Calu3 (cell line): ENCODE measurements at regions not wholly inside any gene's neighbourhood (a gene's known extent, or its start where the extent isn't known, plus 50 kb on each side); places are given as distances from the start of the nearest gene placed in this dataset.

Source experiments
- BruUV-seq: library from RNA; stranded (reverse); fragments of 400-500 nt; replicated peaks from 2 replicates; lab custom pipeline; 2021; lab: Mats Ljungman, UMichigan
- CTCF ChIA-PET: fragments of 300-600 bp; sonication (Branson Sonifier 250); formaldehyde crosslinking; loops from one replicate; lab custom pipeline; 2022; ENCODE audit warnings: antibody characterized with exemption; lab: Charles Lee
- DNase-seq: peaks from one replicate; pipeline ENCODE4 v3.0.0; 2022
- H3K27ac Mint-ChIP-seq: one replicate; pipeline ENCODE4 v1.8.0; 2022; ENCODE audit warnings: mixed read lengths; ENCODE audit not compliant: unreplicated experiment
- H3K27me3 Mint-ChIP-seq: one replicate; pipeline ENCODE4 v1.8.0; 2022; ENCODE audit warnings: mixed read lengths; ENCODE audit not compliant: unreplicated experiment
- H3K36me3 Mint-ChIP-seq: one replicate; pipeline ENCODE4 v1.8.0; 2022; ENCODE audit warnings: mild to moderate bottlenecking, moderate library complexity, mixed read lengths; ENCODE audit not compliant: insufficient read depth, unreplicated experiment
- H3K4me1 Mint-ChIP-seq: one replicate; pipeline ENCODE4 v1.8.0; 2022; ENCODE audit warnings: mild to moderate bottlenecking, low read depth, mixed read lengths; ENCODE audit not compliant: unreplicated experiment
- H3K4me3 Mint-ChIP-seq: one replicate; pipeline ENCODE4 v1.8.0; 2022; ENCODE audit warnings: mild to moderate bottlenecking, low read depth, moderate library complexity, mixed read lengths; ENCODE audit not compliant: unreplicated experiment
- H3K9me3 Mint-ChIP-seq: one replicate; pipeline ENCODE4 v1.8.0; 2022; ENCODE audit warnings: low read depth, mixed read lengths; ENCODE audit not compliant: unreplicated experiment
- CTCF ChIP-seq: fragments of 200-600 bp; IDR thresholded peaks from one replicate; pipeline ENCODE4 v1.8.0; 2022; ENCODE audit warnings: antibody characterized with exemption; ENCODE audit not compliant: unreplicated experiment
- intact Hi-C: fragments of 100-400 bp; cut with micrococcal nuclease; formaldehyde crosslinking; loops from one replicate; pipeline ENCODE4 v1.10.0; 2022; ENCODE audit not compliant: unreplicated experiment

- TF ChIP-seq CTCF, result no peak
- H3K4me3 Mint-ChIP-seq, result no peak overlapping the region
- CTCF ChIA-PET, result no interaction called here
- no TSS peak for BruUV-seq
- intact Hi-C loops, result no loop called here
- DNase-seq, result no peak
- H3K9me3 Mint-ChIP-seq, result peaks cover 8% of the 10 kb centered on the region
- H3K36me3 Mint-ChIP-seq, result no peaks in the 10 kb centered on the region
- H3K27ac Mint-ChIP-seq, result no peak overlapping the region
- H3K4me1 Mint-ChIP-seq, result no peaks in the 10 kb centered on the region
- H3K27me3 Mint-ChIP-seq, result no peaks in the 10 kb centered on the region
These were observed 1449.7 kb downstream of the CDH8 start for GRCh38 chr16:60586493-60586892.

GRCh38 chr16:60582528-60582927 lies 1453.7 kb downstream of the CDH8 start:
- no peak overlapping the region for H3K27ac Mint-ChIP-seq
- no peak for DNase-seq
- intact Hi-C loops, result no loop called here
- CTCF ChIA-PET, result no interaction called here
- H3K27me3 Mint-ChIP-seq, result no peaks in the 10 kb centered on the region
- BruUV-seq, result no TSS peak
- H3K4me1 Mint-ChIP-seq, result no peaks in the 10 kb centered on the region
- no peak for TF ChIP-seq CTCF
- H3K9me3 Mint-ChIP-seq, result peaks cover 20% of the 10 kb centered on the region
- H3K4me3 Mint-ChIP-seq, result no peak overlapping the region
- no peaks in the 10 kb centered on the region for H3K36me3 Mint-ChIP-seq

GRCh38 chr16:60566901-60567300 lies 1469.3 kb downstream of the CDH8 start:
- no peak overlapping the region for H3K27ac Mint-ChIP-seq
- no peaks in the 10 kb centered on the region for H3K27me3 Mint-ChIP-seq
- H3K4me3 Mint-ChIP-seq, result no peak overlapping the region
- no peak for TF ChIP-seq CTCF
- CTCF ChIA-PET, result no interaction called here
- DNase-seq, result no peak
- no TSS peak for BruUV-seq
- H3K4me1 Mint-ChIP-seq, result no peaks in the 10 kb centered on the region
- intact Hi-C loops, result no loop called here
- H3K9me3 Mint-ChIP-seq, result peaks cover 16% of the 10 kb centered on the region
- H3K36me3 Mint-ChIP-seq, result no peaks in the 10 kb centered on the region

GRCh38 chr16:60564588-60564987 lies 1471.7 kb downstream of the CDH8 start:
- no peak overlapping the region for H3K4me3 Mint-ChIP-seq
- no peaks in the 10 kb centered on the region for H3K4me1 Mint-ChIP-seq
- no peak for DNase-seq
- no TSS peak for BruUV-seq
- no peak for TF ChIP-seq CTCF
- H3K9me3 Mint-ChIP-seq, result peaks cover 14% of the 10 kb centered on the region
- H3K27me3 Mint-ChIP-seq, result no peaks in the 10 kb centered on the region
- H3K27ac Mint-ChIP-seq, result no peak overlapping the region
- CTCF ChIA-PET, result no interaction called here
- no peaks in the 10 kb centered on the region for H3K36me3 Mint-ChIP-seq
- intact Hi-C loops, result no loop called here
